KMS-11 (cell line): ENCODE measurements at regions not wholly inside any gene's neighbourhood (a gene's known extent, or its start where the extent isn't known, plus 50 kb on each side); places are given as distances from the start of the nearest gene placed in this dataset.

Experiments used
- H2AFZ ChIP-seq: fragments of 200-600 bp; sonication (generic); 2 replicates; pipeline ENCODE4 v1.6.1; 2016; ENCODE audit warnings: antibody characterized with exemption, mixed run types, low read depth
- H3K27ac ChIP-seq: fragments of 200-600 bp; sonication (generic); 2 replicates; pipeline ENCODE4 v1.6.1; 2016; ENCODE audit warnings: mild to moderate bottlenecking, mixed run types
- H3K27me3 ChIP-seq: fragments of 200-600 bp; sonication (generic); 2 replicates; pipeline ENCODE4 v1.6.1; 2017; ENCODE audit warnings: mild to moderate bottlenecking, low read depth, mixed run types, moderate library complexity; ENCODE audit not compliant: insufficient read depth
- H3K36me3 ChIP-seq: fragments of 200-600 bp; sonication (generic); 2 replicates; pipeline ENCODE4 v1.6.1; 2017; ENCODE audit warnings: mild to moderate bottlenecking, mixed run types; ENCODE audit not compliant: insufficient read depth
- H3K4me1 ChIP-seq: fragments of 200-600 bp; sonication (generic); 2 replicates; pipeline ENCODE4 v1.6.1; 2016; ENCODE audit warnings: mild to moderate bottlenecking, low read depth, mixed run types; ENCODE audit not compliant: poor library complexity, severe bottlenecking
- H3K4me2 ChIP-seq: fragments of 200-600 bp; sonication (generic); 2 replicates; pipeline ENCODE4 v1.7.0; 2016; ENCODE audit warnings: mild to moderate bottlenecking, mixed run types
- H3K4me3 ChIP-seq: fragments of 200-600 bp; sonication (generic); IDR thresholded peaks from 2 replicates; pipeline ENCODE4 v1.6.1; 2017; ENCODE audit warnings: low read depth, low read length, mixed read lengths; ENCODE audit not compliant: insufficient read depth
- H3K79me2 ChIP-seq: fragments of 200-600 bp; sonication (generic); 2 replicates; pipeline ENCODE4 v1.6.1; 2016; ENCODE audit warnings: low read depth, mixed run types; ENCODE audit not compliant: insufficient read depth
- H3K9ac ChIP-seq: fragments of 200-600 bp; sonication (generic); 2 replicates; pipeline ENCODE4 v1.6.1; 2016; ENCODE audit warnings: mild to moderate bottlenecking, mixed run types
- H4K20me1 ChIP-seq: fragments of 200-600 bp; sonication (generic); 2 replicates; pipeline ENCODE4 v1.6.1; 2016; ENCODE audit warnings: mild to moderate bottlenecking, mixed run types; ENCODE audit not compliant: insufficient read depth
- CTCF ChIP-seq: fragments of 200-600 bp; sonication (generic); conservative IDR thresholded peaks from 2 replicates; pipeline ENCODE4 v1.6.1; 2017; ENCODE audit warnings: low read depth, mild to moderate bottlenecking, antibody characterized with exemption, low read length, moderate library complexity, mixed read lengths

DNA sequence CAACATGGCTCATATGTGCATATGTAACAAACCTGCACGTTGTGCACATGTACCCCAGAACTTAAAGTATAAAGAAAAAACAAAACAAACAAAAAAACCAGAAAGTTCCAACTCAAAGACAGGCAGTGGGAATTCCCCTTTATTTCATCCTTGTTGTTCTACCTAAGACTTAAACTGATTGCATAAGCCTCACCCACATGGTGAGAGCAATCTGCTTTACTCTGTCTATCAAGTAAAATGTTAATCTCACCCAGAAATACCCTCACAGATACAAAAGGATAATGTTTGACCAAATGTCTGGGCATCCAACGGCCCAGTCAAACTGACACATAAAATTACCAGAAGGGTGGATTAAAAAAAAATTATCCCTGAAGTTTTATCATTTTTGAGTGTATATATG is 190.9 kb upstream of the PLSCR5 start:
- TF ChIP-seq CTCF: no peak
- no peak overlapping the region for H3K4me2 ChIP-seq

GRCh38 chr3:146783446-146783845 is 178.3 kb upstream of the PLSCR5 start:
- Histone ChIP-seq H3K27ac (no peak overlapping the region), H3K27me3 (no peaks in the 10 kb centered on the region), H2AFZ (no peak overlapping the region), H4K20me1 (no peaks in the 10 kb centered on the region), H3K36me3 (no peaks in the 10 kb centered on the region), H3K79me2 (no peaks in the 10 kb centered on the region), H3K4me3 (no peak overlapping the region), H3K9ac (no peak overlapping the region), H3K4me2 (no peak overlapping the region), H3K4me1 (no peaks in the 10 kb centered on the region)
- TF ChIP-seq CTCF: no peak

More for the DNA sequence above, 190.9 kb upstream of the PLSCR5 start:
- Histone ChIP-seq H3K9ac (no peak overlapping the region), H3K4me3 (no peak overlapping the region), H2AFZ (no peak overlapping the region), H3K27me3 (peaks cover 2% of the 10 kb centered on the region; the same call in 1 of the 2 replicates), H3K36me3 (no peaks in the 10 kb centered on the region), H4K20me1 (no peaks in the 10 kb centered on the region), H3K27ac (no peak overlapping the region), H3K79me2 (no peaks in the 10 kb centered on the region), H3K4me1 (peaks cover 7% of the 10 kb centered on the region)

- H3K4me1 ChIP-seq: no peaks in the 10 kb centered on the region
- no peaks in the 10 kb centered on the region for H3K79me2 ChIP-seq
- no peak overlapping the region for H3K27ac ChIP-seq
- no peak overlapping the region for H3K4me3 ChIP-seq
- no peaks in the 10 kb centered on the region for H3K36me3 ChIP-seq
- no peak overlapping the region for H3K4me2 ChIP-seq
- no peak for TF ChIP-seq CTCF
- H3K27me3 ChIP-seq: no peaks in the 10 kb centered on the region
- H3K9ac ChIP-seq: no peak overlapping the region
- no peak overlapping the region for H2AFZ ChIP-seq
- no peaks in the 10 kb centered on the region for H4K20me1 ChIP-seq
Observed at GRCh38 chr3:146781606-146782005, 176.5 kb upstream of the PLSCR5 start.

- H3K27me3 ChIP-seq: no peaks in the 10 kb centered on the region
- no peak overlapping the region for H3K4me3 ChIP-seq
- H3K79me2 ChIP-seq: no peaks in the 10 kb centered on the region
- H3K9ac ChIP-seq: no peak overlapping the region
- no peak for TF ChIP-seq CTCF
- H3K36me3 ChIP-seq: no peaks in the 10 kb centered on the region
- no peaks in the 10 kb centered on the region for H4K20me1 ChIP-seq
- no peaks in the 10 kb centered on the region for H3K4me1 ChIP-seq
- no peak overlapping the region for H2AFZ ChIP-seq
- H3K4me2 ChIP-seq: no peak overlapping the region
- no peak overlapping the region for H3K27ac ChIP-seq
Observed at GRCh38 chr3:146781059-146781458, 175.9 kb upstream of the PLSCR5 start.
